CD14-positive monocyte (primary cell): ENCODE measurements at regions not wholly inside any gene's neighbourhood (a gene's known extent, or its start where the extent isn't known, plus 50 kb on each side); places are given as distances from the start of the nearest gene placed in this dataset.

Source experiments
- DNase-seq, 3 donors: peaks; one replicate each; pipeline ENCODE4 v3.0.0-alpha.2; 2011 to 2022
- H2AFZ ChIP-seq: 2 replicates; pipeline ENCODE4 v1.6.0; 2012; ENCODE audit warnings: mild to moderate bottlenecking, low read depth, low read length, inconsistent platforms; ENCODE audit not compliant: insufficient read depth, poor library complexity, severe bottlenecking
- H3K27ac ChIP-seq, 2 donors: 1 replicate in 1 of 2; 2 replicates in 1 of 2; pipeline ENCODE4 v1.5.1; 2012 to 2013; ENCODE audit warnings: low read length in 2 of 2, control low read depth in 1 of 2, inconsistent platforms in 1 of 2, low read depth in 1 of 2, mild to moderate bottlenecking in 1 of 2
- H3K27me3 ChIP-seq, 2 donors: one replicate each; pipeline versions ENCODE4 v1.6.0 to v1.6.1; 2011 to 2013; ENCODE audit warnings: low read length in 2 of 2; ENCODE audit not compliant: control insufficient read depth in 2 of 2, insufficient read depth in 2 of 2
- H3K36me3 ChIP-seq, 2 donors: replicated peaks in 1 of 2; 1 replicate in 1 of 2; 2 replicates in 1 of 2; pipeline versions ENCODE4 v1.5.1 to v1.6.1; 2012 to 2013; ENCODE audit warnings: low read length in 2 of 2, control low read depth in 1 of 2, inconsistent platforms in 1 of 2, mild to moderate bottlenecking in 1 of 2; ENCODE audit not compliant: insufficient read depth in 2 of 2, control insufficient read depth in 1 of 2
- H3K4me1 ChIP-seq, 2 donors: 1 replicate in 1 of 2; 2 replicates in 1 of 2; pipeline versions ENCODE4 v1.5.1 to v1.6.1; 2012 to 2013; ENCODE audit warnings: low read length in 2 of 2, control low read depth in 1 of 2, inconsistent platforms in 1 of 2, mild to moderate bottlenecking in 1 of 2, moderate library complexity in 1 of 2; ENCODE audit not compliant: insufficient read depth in 2 of 2, control insufficient read depth in 1 of 2
- H3K4me2 ChIP-seq: replicated peaks from 2 replicates; pipeline ENCODE3; 2012; ENCODE audit warnings: low read length, moderate library complexity, mild to moderate bottlenecking; ENCODE audit not compliant: poor library complexity, severe bottlenecking; ENCODE audit errors: extremely low read depth
- H3K4me3 ChIP-seq, 3 experiments: fragments of 200-600 bp in 1 of 3; sonication (generic) in 1 of 3; replicated peaks in 1 of 3; 1 replicate in 2 of 3; 2 replicates in 1 of 3; pipeline ENCODE4 v1.5.1; 2011 to 2013; ENCODE audit warnings: low read length in 3 of 3, mild to moderate bottlenecking in 3 of 3, control low read depth in 2 of 3, low read depth in 2 of 3, inconsistent platforms in 1 of 3, moderate library complexity in 1 of 3
- H3K79me2 ChIP-seq: 2 replicates; pipeline ENCODE4 v1.6.0; 2012; ENCODE audit warnings: mild to moderate bottlenecking, control low read depth, inconsistent platforms, low read length, moderate library complexity; ENCODE audit not compliant: insufficient read depth
- H3K9ac ChIP-seq: 2 replicates; pipeline ENCODE4 v1.6.0; 2017; ENCODE audit warnings: low read length, mild to moderate bottlenecking; ENCODE audit not compliant: insufficient read depth, poor library complexity, severe bottlenecking
- H3K9me3 ChIP-seq, 2 donors: replicated peaks in 1 of 2; 1 replicate in 1 of 2; 2 replicates in 1 of 2; pipeline versions ENCODE4 v1.5.1 to v1.6.1; 2012 to 2013; ENCODE audit warnings: low read length in 2 of 2, control low read depth in 1 of 2; ENCODE audit not compliant: control insufficient read depth in 1 of 2, insufficient read depth in 1 of 2
- H4K20me1 ChIP-seq: 2 replicates; pipeline ENCODE4 v1.6.0; 2012; ENCODE audit warnings: mild to moderate bottlenecking, low read length, control low read depth, moderate library complexity; ENCODE audit not compliant: insufficient read depth
- H3K27ac Mint-ChIP-seq, 7 donors: one replicate each; pipeline ENCODE4 v1.8.0; 2020; ENCODE audit warnings: mild to moderate bottlenecking in 7 of 7, mixed read lengths in 7 of 7, moderate library complexity in 6 of 7, inconsistent platforms in 2 of 7
- H3K27me3 Mint-ChIP-seq, 3 donors: one replicate each; pipeline ENCODE4 v1.8.0; 2021 to 2022; ENCODE audit warnings: low read depth in 3 of 3, mild to moderate bottlenecking in 3 of 3, mixed read lengths in 3 of 3, moderate library complexity in 3 of 3, inconsistent platforms in 1 of 3
- H3K36me3 Mint-ChIP-seq, 2 donors: one replicate each; pipeline ENCODE4 v1.8.0; 2020; ENCODE audit warnings: mixed read lengths in 2 of 2, inconsistent platforms in 1 of 2, mild to moderate bottlenecking in 1 of 2
- H3K4me1 Mint-ChIP-seq: one replicate; pipeline ENCODE4 v1.8.0; 2020; ENCODE audit warnings: mild to moderate bottlenecking, mixed read lengths
- H3K4me3 Mint-ChIP-seq, 2 donors: one replicate each; pipeline ENCODE4 v1.8.0; 2020; ENCODE audit warnings: mild to moderate bottlenecking in 2 of 2, mixed read lengths in 2 of 2, moderate library complexity in 1 of 2
- H3K9me3 Mint-ChIP-seq, 7 donors: one replicate each; pipeline ENCODE4 v1.8.0; 2020 to 2022; ENCODE audit warnings: mixed read lengths in 7 of 7, mild to moderate bottlenecking in 6 of 7, moderate library complexity in 6 of 7, inconsistent platforms in 2 of 7
- CTCF ChIP-seq: fragments of 200-600 bp; IDR thresholded peaks from one replicate; pipeline ENCODE4 v1.8.0; 2022; ENCODE audit warnings: antibody characterized with exemption, mild to moderate bottlenecking
- WGBS: methylation state at CpG from one replicate; pipeline ENCODE4 v1.1.5; 2013; ENCODE audit warnings: missing lambda C conversion rate; ENCODE audit not compliant: insufficient coverage; 5-methylcytosine and 5-hydroxymethylcytosine counted together
- intact Hi-C, 2 donors: fragments of 100-400 bp; cut with micrococcal nuclease; formaldehyde crosslinking; loops; one replicate each; pipeline versions ENCODE4 v1.15.0 to v1.15.1; 2023

- Mint-ChIP-seq H3K4me3 (no peak overlapping the region), H3K27me3 (no peaks in the 10 kb centered on the region), H3K4me1 (no peaks in the 10 kb centered on the region), H3K36me3 (no peaks in the 10 kb centered on the region), H3K9me3 (peaks cover 5 to 13% (median 10%) of the 10 kb centered on the region in 7 donors), H3K27ac (peak overlapping the region in 1 of 7 donors; percentile 19)
- Histone ChIP-seq H2AFZ (no peak overlapping the region), H3K27me3 (no peaks in the 10 kb centered on the region), H3K4me3 (no peak overlapping the region), H3K9ac (no peak overlapping the region), H3K9me3 (peaks cover 0 to 7% of the 10 kb centered on the region in 2 donors), H3K27ac (no peak overlapping the region), H3K4me2 (no peak overlapping the region), H3K4me1 (no peaks in the 10 kb centered on the region), H3K36me3 (no peaks in the 10 kb centered on the region), H4K20me1 (no peaks in the 10 kb centered on the region), H3K79me2 (no peaks in the 10 kb centered on the region)
- DNase-seq: no peak
- 50% methylated on average over 2 of the region's 2 CpGs for WGBS
- TF ChIP-seq CTCF: no peak
- intact Hi-C loops: no loop called here
Observed at GRCh38 chr3:30996467-30996866, 102.0 kb upstream of the GADL1 start.

GRCh38 chr3:31002730-31003129 is 108.3 kb upstream of the GADL1 start:
- Histone ChIP-seq H4K20me1 (no peaks in the 10 kb centered on the region), H3K27me3 (no peaks in the 10 kb centered on the region), H3K36me3 (no peaks in the 10 kb centered on the region), H3K4me3 (no peak overlapping the region), H3K4me1 (no peaks in the 10 kb centered on the region), H3K79me2 (no peaks in the 10 kb centered on the region), H2AFZ (no peak overlapping the region), H3K9me3 (no peaks in the 10 kb centered on the region), H3K4me2 (no peak overlapping the region), H3K9ac (no peak overlapping the region), H3K27ac (no peak overlapping the region)
- Mint-ChIP-seq H3K4me3 (no peak overlapping the region), H3K27me3 (no peaks in the 10 kb centered on the region), H3K9me3 (peaks cover 0 to 2% (median 2%) of the 10 kb centered on the region in 7 donors), H3K36me3 (no peaks in the 10 kb centered on the region), H3K27ac (peak overlapping the region in 2 of 7 donors; percentile 34 to 61), H3K4me1 (peaks cover 11% of the 10 kb centered on the region)
- WGBS: no CpG with 5 or more reads among the region's 3 CpGs
- no peak for TF ChIP-seq CTCF
- intact Hi-C loops: no loop called here
- no peak for DNase-seq
